Central memory CD8-positive, alpha-beta T cell (primary cell): ENCODE measurements at regions not wholly inside any gene's neighbourhood (a gene's known extent, or its start where the extent isn't known, plus 50 kb on each side); places are given as distances from the start of the nearest gene placed in this dataset.
"Not testable (repeated sequence)": the region's sequence is repeated elsewhere in the genome, so short reads cannot be mapped to it uniquely, and the experiment has no call there.

ENCODE experiments used
- ATAC-seq: fragments of 150-1000 bp; cut with Tn5 transposase; replicated peaks from 2 replicates; pipeline ENCODE4 v1.10.0; 2022; ENCODE audit warnings: mild to moderate bottlenecking, moderate FRiP score, moderate number of reproducible peaks; ENCODE audit not compliant: poor library complexity, severe bottlenecking; ENCODE audit errors: extremely low read depth
- DNase-seq, 2 donors: peaks; one replicate each; pipeline ENCODE4 v3.0.0; 2021; ENCODE audit warnings: low spot score in 2 of 2
- H3K27ac Mint-ChIP-seq: one replicate; pipeline ENCODE4 v1.8.0; 2022; ENCODE audit warnings: low read depth, mild to moderate bottlenecking, moderate library complexity, mixed read lengths
- H3K27me3 Mint-ChIP-seq: one replicate; pipeline ENCODE4 v1.8.0; 2022; ENCODE audit warnings: mixed read lengths
- H3K36me3 Mint-ChIP-seq: one replicate; pipeline ENCODE4 v1.8.0; 2022; ENCODE audit warnings: mild to moderate bottlenecking, moderate library complexity, mixed read lengths; ENCODE audit not compliant: insufficient read depth
- H3K4me1 Mint-ChIP-seq: one replicate; pipeline ENCODE4 v1.8.0; 2022; ENCODE audit warnings: mixed read lengths
- H3K4me3 Mint-ChIP-seq: one replicate; pipeline ENCODE4 v1.8.0; 2022; ENCODE audit warnings: mild to moderate bottlenecking, moderate library complexity, mixed read lengths
- H3K9me3 Mint-ChIP-seq: one replicate; pipeline ENCODE4 v1.8.0; 2022; ENCODE audit warnings: mixed read lengths

DNA sequence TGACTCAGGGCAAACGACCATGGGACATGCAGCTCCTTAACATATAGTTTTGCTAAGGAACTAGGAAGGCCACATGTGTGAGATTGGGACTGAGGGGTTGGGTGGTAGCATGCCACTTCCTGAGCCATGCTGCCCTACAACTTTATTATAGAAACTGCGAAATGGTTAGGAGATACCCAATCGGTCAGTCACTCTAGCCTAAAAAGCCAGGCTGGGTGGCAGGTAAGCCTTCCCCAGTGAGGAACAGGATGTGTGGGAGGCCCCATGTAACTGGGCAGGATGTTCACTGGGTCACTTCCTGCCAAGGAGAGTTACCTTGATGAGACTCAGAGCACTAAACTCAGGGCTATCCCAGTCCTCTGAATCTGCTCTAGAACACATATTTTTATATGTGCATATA, 123.5 kb downstream of the MAP3K7 start:
- no peaks in the 10 kb centered on the region for H3K36me3 Mint-ChIP-seq
- DNase-seq (no peak), ATAC-seq (peak; percentile 61)
- H3K27me3 Mint-ChIP-seq: no peaks in the 10 kb centered on the region
- peak overlapping the region; percentile 74 for H3K27ac Mint-ChIP-seq
- H3K4me1 Mint-ChIP-seq: peaks cover 36% of the 10 kb centered on the region
- H3K4me3 Mint-ChIP-seq: peak overlapping the region; percentile 39
- no peaks in the 10 kb centered on the region for H3K9me3 Mint-ChIP-seq

DNA sequence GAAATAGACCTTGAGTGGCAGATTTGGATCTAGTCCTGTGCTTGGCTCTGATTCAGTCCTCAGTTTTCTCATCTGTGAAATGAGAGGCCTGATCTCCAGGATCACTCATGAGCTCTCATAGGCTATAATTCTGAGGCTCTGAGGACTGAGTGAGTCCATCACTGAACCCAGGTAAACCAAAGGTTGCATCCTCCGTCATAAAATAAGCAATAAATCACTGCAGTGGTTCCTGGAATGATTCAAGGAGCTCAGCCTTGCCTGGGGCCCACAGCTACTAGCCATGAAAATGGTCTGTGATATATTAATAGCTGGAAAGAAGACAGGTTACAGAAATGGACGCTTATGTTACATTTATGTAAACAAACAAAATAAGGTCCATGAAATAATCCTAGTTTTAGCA, 124.8 kb downstream of the MAP3K7 start:
- ATAC-seq: no peak
- no peak overlapping the region for H3K4me3 Mint-ChIP-seq
- no peak for DNase-seq
- peaks cover 43% of the 10 kb centered on the region for H3K4me1 Mint-ChIP-seq
- H3K36me3 Mint-ChIP-seq: no peaks in the 10 kb centered on the region
- no peak overlapping the region for H3K27ac Mint-ChIP-seq
- no peaks in the 10 kb centered on the region for H3K27me3 Mint-ChIP-seq
- H3K9me3 Mint-ChIP-seq: no peaks in the 10 kb centered on the region

DNA sequence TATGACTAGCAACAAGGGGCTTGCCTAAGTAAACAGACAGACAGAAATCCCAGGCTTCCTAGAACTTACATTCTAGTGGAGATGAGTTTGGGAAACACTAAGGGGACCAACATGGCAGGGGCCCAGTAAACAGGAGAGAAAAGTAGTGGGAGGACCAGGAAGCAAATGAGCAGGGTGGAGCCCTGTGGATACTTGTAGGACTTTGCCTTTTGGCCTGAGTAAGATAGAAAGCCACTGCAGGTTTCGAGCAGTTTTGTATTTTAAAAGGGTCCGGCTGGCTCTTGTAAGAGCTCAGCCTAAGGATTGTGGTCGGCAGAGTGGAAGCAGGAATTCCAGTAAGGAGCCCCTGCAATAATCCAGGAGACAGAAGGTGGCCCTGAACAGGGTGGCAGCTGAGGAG, 125.5 kb downstream of the MAP3K7 start:
- Mint-ChIP-seq H3K27ac (peak overlapping the region; percentile 7), H3K27me3 (no peaks in the 10 kb centered on the region), H3K4me1 (peaks cover 43% of the 10 kb centered on the region), H3K36me3 (no peaks in the 10 kb centered on the region), H3K9me3 (no peaks in the 10 kb centered on the region), H3K4me3 (no peak overlapping the region)
- no peak for DNase-seq
- no peak for ATAC-seq

DNA sequence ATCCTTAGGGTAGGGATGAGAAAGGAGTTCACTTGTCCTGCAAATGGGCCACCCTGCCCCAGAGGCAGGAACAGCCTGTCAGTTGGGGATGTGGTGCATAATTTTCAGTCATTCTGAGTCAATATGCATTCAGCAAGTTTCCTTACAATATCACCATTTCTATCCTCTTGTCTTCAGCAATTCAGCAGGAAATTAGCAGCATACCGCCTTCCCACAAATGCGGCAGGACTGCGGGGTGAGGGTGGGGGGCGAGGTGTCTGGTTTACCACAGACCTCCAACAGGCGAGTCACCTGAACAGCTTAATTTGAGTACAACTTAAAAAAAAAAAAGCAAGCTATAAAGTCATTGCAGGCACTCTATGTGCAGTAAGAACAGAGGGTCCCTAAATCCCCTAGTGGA, 126.8 kb downstream of the MAP3K7 start:
- H3K4me1 Mint-ChIP-seq: peaks cover 43% of the 10 kb centered on the region
- H3K9me3 Mint-ChIP-seq: no peaks in the 10 kb centered on the region
- no peak for DNase-seq
- no peak overlapping the region for H3K27ac Mint-ChIP-seq
- ATAC-seq: no peak
- H3K4me3 Mint-ChIP-seq: peak overlapping the region; percentile 31
- no peaks in the 10 kb centered on the region for H3K36me3 Mint-ChIP-seq
- H3K27me3 Mint-ChIP-seq: no peaks in the 10 kb centered on the region

DNA sequence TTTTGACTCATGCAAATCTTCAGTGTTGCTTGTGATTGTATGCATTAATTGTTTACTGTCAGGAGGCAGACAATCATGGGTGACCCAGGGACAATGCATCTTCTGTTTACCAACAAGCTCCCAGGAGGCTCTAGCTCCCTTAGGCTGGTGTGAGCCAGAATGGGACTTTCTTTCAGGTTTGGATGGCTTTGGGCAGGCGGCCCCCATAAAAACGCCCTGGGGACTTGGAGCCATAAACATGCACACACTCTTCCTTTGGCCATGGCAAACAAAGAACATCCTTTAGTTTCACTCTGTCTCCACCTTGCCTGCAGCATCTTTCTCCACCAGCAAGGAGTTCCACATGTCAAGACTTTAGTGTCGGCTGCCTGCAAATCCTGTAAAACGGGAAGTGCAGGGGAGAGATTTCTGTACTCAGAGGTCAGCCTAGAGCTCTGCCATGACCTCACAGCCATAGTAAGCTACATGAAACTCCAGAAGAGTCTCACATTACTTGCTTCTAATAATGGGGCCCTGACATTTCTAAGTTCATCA, 127.6 kb downstream of the MAP3K7 start:
- Mint-ChIP-seq H3K36me3 (no peaks in the 10 kb centered on the region), H3K9me3 (no peaks in the 10 kb centered on the region), H3K4me1 (peaks cover 43% of the 10 kb centered on the region), H3K27me3 (no peaks in the 10 kb centered on the region), H3K4me3 (peak overlapping the region; percentile 70), H3K27ac (peak overlapping the region; percentile 83)
- DNase-seq (no peak), ATAC-seq (no peak)

DNA sequence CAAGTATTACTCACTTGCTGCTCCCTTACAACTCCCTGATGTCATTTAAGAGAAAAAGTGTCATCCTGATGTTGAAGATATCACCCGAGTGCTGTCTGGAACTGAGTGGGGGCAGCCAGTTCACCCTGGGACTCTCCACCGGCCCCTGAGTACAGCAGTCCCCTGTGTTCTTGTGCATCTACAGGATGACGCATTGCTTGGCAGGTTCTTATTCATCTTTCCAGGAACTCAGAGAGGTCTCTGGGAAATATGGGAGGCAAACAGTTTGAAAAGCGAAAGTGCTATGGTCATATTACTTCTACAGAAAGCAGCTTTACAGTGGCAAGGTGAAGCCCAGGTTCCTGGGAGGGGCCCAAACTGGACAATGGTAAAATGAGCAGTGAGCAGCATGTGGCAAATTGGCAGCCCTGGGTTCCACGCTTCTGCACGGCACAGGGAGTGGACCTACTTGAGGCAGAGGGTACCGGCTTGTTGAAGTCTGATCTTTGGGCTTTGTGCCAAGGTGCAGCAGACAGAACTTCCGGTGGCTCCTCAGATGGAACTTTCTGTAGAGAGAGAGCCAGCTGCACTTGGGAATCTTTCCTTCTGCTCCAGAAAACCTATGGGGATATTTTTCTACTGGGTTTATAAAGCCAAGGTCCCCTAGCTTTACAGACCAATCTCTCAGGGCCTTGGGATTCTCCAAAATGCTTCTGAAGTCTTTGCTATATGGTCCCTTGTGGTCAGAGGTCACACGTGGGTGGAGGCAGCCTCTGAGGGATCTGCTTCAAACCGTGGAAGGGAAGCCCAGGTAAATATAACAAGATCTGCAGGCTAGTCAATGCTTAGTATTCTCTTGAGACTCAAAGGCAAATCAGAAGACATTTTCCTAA, 128.3 kb downstream of the MAP3K7 start:
- Mint-ChIP-seq H3K4me3 (peak overlapping the region; percentile 70), H3K36me3 (no peaks in the 10 kb centered on the region), H3K27me3 (no peaks in the 10 kb centered on the region), H3K9me3 (no peaks in the 10 kb centered on the region), H3K27ac (peak overlapping the region; percentile 83), H3K4me1 (peaks cover 38% of the 10 kb centered on the region)
- ATAC-seq (peak; percentile 70), DNase-seq (peak in 1 of 2 donors; percentile 34)

DNA sequence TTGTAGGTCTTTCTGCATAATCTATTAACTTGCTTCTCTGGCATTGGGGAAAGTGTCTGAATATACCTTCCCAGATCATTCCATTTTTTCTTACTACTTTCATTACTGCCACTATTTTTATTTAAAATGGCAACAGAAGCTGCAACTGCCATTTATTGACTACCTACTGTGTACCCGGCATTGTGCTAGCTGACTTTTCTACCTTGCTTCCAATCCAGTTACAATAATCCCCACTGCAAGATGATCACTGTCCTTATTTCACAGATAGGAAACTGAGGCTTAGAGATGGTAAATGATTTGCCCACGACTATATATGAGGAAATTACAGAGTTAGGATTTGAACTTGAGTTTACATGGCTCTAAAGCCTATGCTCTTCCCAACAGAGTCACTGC, 129.0 kb downstream of the MAP3K7 start:
- ATAC-seq (no peak), DNase-seq (no peak)
- peaks cover 31% of the 10 kb centered on the region for H3K4me1 Mint-ChIP-seq
- H3K27ac Mint-ChIP-seq: peak overlapping the region; percentile 83
- H3K36me3 Mint-ChIP-seq: no peaks in the 10 kb centered on the region
- H3K9me3 Mint-ChIP-seq: no peaks in the 10 kb centered on the region
- peak overlapping the region; percentile 70 for H3K4me3 Mint-ChIP-seq
- no peaks in the 10 kb centered on the region for H3K27me3 Mint-ChIP-seq

DNA sequence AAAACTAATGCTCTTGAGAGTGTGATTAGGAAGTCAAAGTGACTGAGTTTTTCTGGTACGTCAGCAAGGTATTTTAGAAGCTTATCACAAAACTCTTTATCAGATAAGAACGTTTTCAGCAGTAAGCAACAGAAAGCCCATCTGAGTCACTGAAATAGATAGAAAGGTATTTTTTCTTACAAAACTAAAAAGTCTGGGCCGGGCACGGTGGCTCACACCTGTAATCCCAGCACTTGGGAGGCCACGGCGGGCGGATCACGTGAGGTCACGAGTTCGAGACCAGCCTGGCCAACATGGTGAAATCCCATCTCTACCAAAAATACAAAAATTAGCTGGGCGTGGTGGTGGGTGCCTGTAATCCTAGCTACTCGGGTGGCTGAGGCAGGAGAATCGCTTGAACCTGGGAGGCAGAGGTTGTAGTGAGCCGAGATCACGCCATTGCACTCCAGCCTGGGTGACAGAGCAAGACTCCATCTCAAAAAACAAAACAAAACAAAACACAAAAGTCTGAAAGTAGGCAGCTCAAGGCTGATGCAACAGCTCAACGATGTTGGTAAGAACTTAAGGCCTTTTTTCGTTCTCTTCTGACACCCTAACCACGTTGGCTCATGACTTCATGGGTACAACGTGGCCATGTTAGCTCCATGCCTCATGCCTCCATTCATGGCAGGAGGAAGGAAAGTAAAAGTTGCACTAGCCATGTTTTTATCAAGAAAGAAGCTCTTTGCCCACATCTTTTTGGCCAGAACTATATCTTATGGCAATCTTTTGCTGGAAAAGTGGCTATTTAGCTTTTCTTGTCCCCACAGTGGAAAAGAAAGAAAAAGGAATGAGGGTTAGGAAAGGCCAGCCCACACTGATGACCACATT, 129.6 kb downstream of the MAP3K7 start:
- DNase-seq: not testable (repeated sequence)

DNA sequence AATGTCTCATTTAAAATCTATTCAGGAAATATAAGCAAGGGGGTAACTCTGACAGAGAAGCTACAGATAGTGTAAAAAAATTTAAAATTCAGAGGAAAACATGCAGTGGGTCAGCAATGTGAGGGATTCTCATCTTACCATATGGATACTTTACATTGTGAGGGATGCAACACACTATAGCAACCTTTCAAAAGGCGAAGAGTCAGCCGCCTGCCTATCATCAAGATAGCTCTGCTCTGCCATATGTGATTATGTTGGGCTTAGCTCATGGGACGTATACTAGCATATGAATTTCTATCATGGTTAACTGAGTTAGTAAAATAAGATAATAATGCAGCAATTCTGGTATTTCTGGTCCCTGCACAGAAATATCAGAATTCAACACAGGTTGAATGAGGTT, 130.9 kb downstream of the MAP3K7 start:
- ATAC-seq (no peak), DNase-seq (no peak)
- Mint-ChIP-seq H3K4me1 (peaks cover 31% of the 10 kb centered on the region), H3K27me3 (no peaks in the 10 kb centered on the region), H3K36me3 (no peaks in the 10 kb centered on the region), H3K4me3 (no peak overlapping the region), H3K9me3 (no peaks in the 10 kb centered on the region), H3K27ac (no peak overlapping the region)

More for the DNA sequence above, 129.6 kb downstream of the MAP3K7 start:
- Mint-ChIP-seq H3K4me1 (peaks cover 31% of the 10 kb centered on the region), H3K27ac (peak overlapping the region; percentile 83)
- not testable (repeated sequence) for H3K36me3 Mint-ChIP-seq, H3K4me3 Mint-ChIP-seq, H3K9me3 Mint-ChIP-seq, H3K27me3 Mint-ChIP-seq, ATAC-seq

DNA sequence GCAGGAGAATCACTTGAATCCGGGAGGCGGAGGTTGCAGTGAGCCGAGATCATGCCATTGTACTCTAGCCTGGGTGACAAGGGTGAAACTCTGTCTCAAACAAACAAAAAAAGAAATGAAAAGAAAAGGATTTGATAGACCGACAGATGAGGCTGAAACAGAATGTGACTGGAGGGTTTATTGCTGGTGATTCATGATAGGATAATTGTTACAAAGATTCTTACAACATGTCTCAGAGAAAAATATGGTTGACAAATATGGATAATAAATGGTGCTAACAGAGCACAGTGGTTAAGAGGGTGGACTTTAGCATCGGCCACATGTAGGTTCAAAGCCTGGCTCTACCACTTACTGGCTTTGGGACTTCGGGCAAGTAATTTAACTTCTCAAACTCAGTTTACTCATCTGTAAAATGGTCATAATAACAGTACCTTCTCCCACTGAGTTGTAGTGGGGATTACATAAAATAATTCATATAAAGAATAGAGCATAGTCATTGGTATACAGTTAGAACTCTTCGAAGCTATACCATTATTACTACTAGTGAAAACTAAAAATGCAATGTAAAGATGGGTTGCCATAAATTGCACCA, 131.9 kb downstream of the MAP3K7 start:
- Mint-ChIP-seq H3K27me3 (no peaks in the 10 kb centered on the region), H3K27ac (no peak overlapping the region), H3K4me3 (no peak overlapping the region), H3K9me3 (no peaks in the 10 kb centered on the region), H3K4me1 (peaks cover 22% of the 10 kb centered on the region), H3K36me3 (no peaks in the 10 kb centered on the region)
- no peak for ATAC-seq
- DNase-seq: no peak

DNA sequence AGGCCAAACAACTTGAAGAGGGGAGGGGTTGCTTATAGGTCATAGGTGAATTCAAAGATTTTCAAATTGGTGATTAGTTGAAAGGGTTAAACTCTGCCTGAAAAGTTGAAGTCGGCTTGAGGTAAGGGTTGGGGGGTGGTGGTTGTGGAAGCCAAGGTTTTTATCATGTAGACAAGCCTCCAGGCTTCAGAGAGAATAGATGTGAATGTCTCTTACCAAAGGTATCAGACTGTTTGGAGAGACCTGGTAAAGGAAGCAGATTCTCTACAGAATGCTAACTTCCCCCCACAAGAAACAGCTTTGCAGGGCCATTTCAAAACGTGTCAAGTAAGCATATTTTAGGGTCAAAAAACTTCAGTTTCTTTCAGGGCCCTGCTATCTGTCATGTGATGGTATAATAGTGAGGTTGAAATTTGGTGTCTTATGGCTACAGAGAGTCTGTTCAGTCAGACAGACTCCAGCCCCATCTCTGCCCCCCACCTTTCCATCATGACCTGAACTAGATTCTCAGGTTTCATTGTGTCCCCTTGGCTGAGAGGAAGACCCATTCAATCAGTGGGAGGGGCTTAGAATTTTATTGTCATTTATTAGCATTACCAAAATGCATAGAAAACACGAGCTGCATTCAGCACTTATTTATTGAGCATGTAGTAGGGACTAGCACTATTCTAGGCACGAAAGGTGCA, 136.5 kb downstream of the MAP3K7 start:
- no peaks in the 10 kb centered on the region for H3K27me3 Mint-ChIP-seq

DNA sequence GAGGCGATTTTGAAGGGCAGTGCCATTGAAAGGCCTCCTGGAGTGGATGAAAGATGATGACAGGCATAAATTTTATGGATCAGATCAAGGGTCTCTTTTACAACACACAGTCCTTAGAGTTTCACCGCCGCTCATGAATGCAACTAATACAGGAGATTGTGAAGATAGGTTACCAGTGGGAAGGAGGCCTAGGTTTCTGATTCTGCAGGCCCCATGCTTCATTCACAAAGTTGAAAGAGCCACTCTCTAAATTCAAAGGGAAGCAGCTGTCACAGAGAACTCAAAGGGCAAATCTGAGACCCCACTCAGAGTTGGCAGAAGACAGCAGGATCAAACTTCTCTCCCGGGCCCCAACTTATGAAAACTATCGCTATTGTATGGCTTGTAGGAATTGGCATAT, 137.6 kb downstream of the MAP3K7 start:
- H3K36me3 Mint-ChIP-seq: no peaks in the 10 kb centered on the region
- H3K9me3 Mint-ChIP-seq: no peaks in the 10 kb centered on the region
- ATAC-seq: no peak
- no peaks in the 10 kb centered on the region for H3K27me3 Mint-ChIP-seq
- H3K4me3 Mint-ChIP-seq: no peak overlapping the region
- no peaks in the 10 kb centered on the region for H3K4me1 Mint-ChIP-seq
- H3K27ac Mint-ChIP-seq: no peak overlapping the region
- no peak for DNase-seq

More for the DNA sequence above, 136.5 kb downstream of the MAP3K7 start:
- H3K4me1 Mint-ChIP-seq: no peaks in the 10 kb centered on the region
- H3K9me3 Mint-ChIP-seq: no peaks in the 10 kb centered on the region
- H3K27ac Mint-ChIP-seq: no peak overlapping the region
- ATAC-seq (no peak), DNase-seq (no peak)
- H3K36me3 Mint-ChIP-seq: no peaks in the 10 kb centered on the region
- H3K4me3 Mint-ChIP-seq: no peak overlapping the region
